ENCODE measurements at regions not wholly inside any gene's neighbourhood (a gene's known extent, or its start where the extent isn't known, plus 50 kb on each side); places are given as distances from the start of the nearest gene placed in this dataset.

- Histone ChIP-seq H3K27ac (ENCODE audit: low read length) (no peak overlapping the region), H3K9ac (ENCODE audit: low read depth, low read length) (no peak overlapping the region), H4K20me1 (ENCODE audit: insufficient read depth, low read length) (no peaks in the 10 kb centered on the region), H3K4me2 (ENCODE audit: insufficient read depth, low read length) (no peak overlapping the region), H3K4me1 (ENCODE audit: insufficient read depth, low read length) (no peaks in the 10 kb centered on the region), H3K36me3 (ENCODE audit: insufficient read depth, low read length) (no peaks in the 10 kb centered on the region), H3K4me3 (ENCODE audit: low read depth in 1 of 2, low read length in 2 of 2) (no peak overlapping the region), H2AFZ (ENCODE audit: low read depth, low read length) (no peak overlapping the region), H3K79me2 (ENCODE audit: insufficient read depth, low read length) (no peaks in the 10 kb centered on the region), H3K27me3 (ENCODE audit: insufficient read depth, low read length, poor library complexity) (no peaks in the 10 kb centered on the region), H3K9me3 (ENCODE audit: insufficient read depth, low read length, severe bottlenecking) (no peaks in the 10 kb centered on the region)
- no peak for DNase-seq
- no peak for ATAC-seq (ENCODE audit: insufficient read depth, low read depth)
- no peak for TF ChIP-seq EZH2 (IDR thresholded peaks at IDR 0.05; ENCODE audit: borderline replicate concordance, low read depth, low read length, severe bottlenecking)
- no peak for TF ChIP-seq CTCF (IDR thresholded peaks at IDR 0.05; ENCODE audit: borderline replicate concordance, extremely low read depth, low read length, poor library complexity, severe bottlenecking)
These were observed 225.5 kb downstream of the ANKRD7 start for GRCh38 chr7:118449797-118450567.

GRCh38 chr7:118452128-118452527 is 227.6 kb downstream of the ANKRD7 start:
- Histone ChIP-seq H4K20me1 (ENCODE audit: insufficient read depth, low read length) (no peaks in the 10 kb centered on the region), H3K27me3 (ENCODE audit: insufficient read depth, low read length, poor library complexity) (no peaks in the 10 kb centered on the region), H3K27ac (ENCODE audit: low read length) (no peak overlapping the region), H3K4me2 (ENCODE audit: insufficient read depth, low read length) (no peak overlapping the region), H3K4me3 (ENCODE audit: low read depth in 1 of 2, low read length in 2 of 2) (no peak overlapping the region), H3K4me1 (ENCODE audit: insufficient read depth, low read length) (no peaks in the 10 kb centered on the region), H2AFZ (ENCODE audit: low read depth, low read length) (no peak overlapping the region), H3K79me2 (ENCODE audit: insufficient read depth, low read length) (no peaks in the 10 kb centered on the region), H3K9ac (ENCODE audit: low read depth, low read length) (no peak overlapping the region), H3K36me3 (ENCODE audit: insufficient read depth, low read length) (no peaks in the 10 kb centered on the region), H3K9me3 (ENCODE audit: insufficient read depth, low read length, severe bottlenecking) (no peaks in the 10 kb centered on the region)
- TF ChIP-seq CTCF (IDR thresholded peaks at IDR 0.05; ENCODE audit: borderline replicate concordance, extremely low read depth, low read length, poor library complexity, severe bottlenecking) = no peak
- ATAC-seq (ENCODE audit: insufficient read depth, low read depth) (no peak), DNase-seq (no peak)

GRCh38 chr7:118467381-118467780 is 242.9 kb downstream of the ANKRD7 start:
- H3K79me2 ChIP-seq (ENCODE audit: insufficient read depth, low read length) = no peaks in the 10 kb centered on the region
- no peaks in the 10 kb centered on the region for H3K36me3 ChIP-seq (ENCODE audit: insufficient read depth, low read length)
- no peaks in the 10 kb centered on the region for H4K20me1 ChIP-seq (ENCODE audit: insufficient read depth, low read length)
- no peak overlapping the region for H2AFZ ChIP-seq (ENCODE audit: low read depth, low read length)
- no peak for DNase-seq
- no peak for TF ChIP-seq EZH2 (IDR thresholded peaks at IDR 0.05; ENCODE audit: borderline replicate concordance, low read depth, low read length, severe bottlenecking)
- no peak for TF ChIP-seq CTCF (IDR thresholded peaks at IDR 0.05; ENCODE audit: borderline replicate concordance, extremely low read depth, low read length, poor library complexity, severe bottlenecking)
- H3K27ac ChIP-seq (ENCODE audit: low read length) = no peak overlapping the region
- H3K4me3 ChIP-seq (ENCODE audit: low read depth in 1 of 2, low read length in 2 of 2) = no peak overlapping the region
- no peaks in the 10 kb centered on the region for H3K4me1 ChIP-seq (ENCODE audit: insufficient read depth, low read length)
- no peaks in the 10 kb centered on the region for H3K9me3 ChIP-seq (ENCODE audit: insufficient read depth, low read length, severe bottlenecking)
- no peaks in the 10 kb centered on the region for H3K27me3 ChIP-seq (ENCODE audit: insufficient read depth, low read length, poor library complexity)
- no peak overlapping the region for H3K9ac ChIP-seq (ENCODE audit: low read depth, low read length)
- H3K4me2 ChIP-seq (ENCODE audit: insufficient read depth, low read length) = no peak overlapping the region
- no peak for ATAC-seq (ENCODE audit: insufficient read depth, low read depth)

All from DND-41 (cell line).